HG02588 (cell line): ENCODE measurements at regions not wholly inside any gene's neighbourhood (a gene's known extent, or its start where the extent isn't known, plus 50 kb on each side); places are given as distances from the start of the nearest gene placed in this dataset.
"Not testable (repeated sequence)": the region's sequence is repeated elsewhere in the genome, so short reads cannot be mapped to it uniquely, and the experiment has no call there.

ENCODE experiments used
- ATAC-seq: cut with Tn5 transposase; IDR thresholded peaks from one replicate; pipeline ENCODE4 v1.9.1; 2021; ENCODE audit warnings: mild to moderate bottlenecking, moderate library complexity; ENCODE audit not compliant: unreplicated experiment

- no peak for ATAC-seq
These were observed 466.8 kb upstream of the ZEB2 start for GRCh38 chr2:144986691-144987090.

GRCh38 chr2:144984038-144984437, 464.1 kb upstream of the ZEB2 start:
- no peak for ATAC-seq

- no peak for ATAC-seq
These were observed 463.2 kb upstream of the ZEB2 start for GRCh38 chr2:144983107-144983506.

- ATAC-seq, result no peak
These were observed 462.6 kb upstream of the ZEB2 start for GRCh38 chr2:144982481-144982880.

- no peak for ATAC-seq
These were observed 456.0 kb upstream of the ZEB2 start for GRCh38 chr2:144975881-144976280.

- ATAC-seq, result no peak
These were observed 452.8 kb upstream of the ZEB2 start for GRCh38 chr2:144972676-144973075.

GRCh38 chr2:144971786-144972335, 451.9 kb upstream of the ZEB2 start:
- no peak for ATAC-seq

- ATAC-seq, result not testable (repeated sequence)
These were observed 450.5 kb upstream of the ZEB2 start for GRCh38 chr2:144970410-144970809.

- ATAC-seq, result not testable (repeated sequence)
These were observed 449.6 kb upstream of the ZEB2 start for GRCh38 chr2:144969564-144969963.

- no peak for ATAC-seq
These were observed 448.0 kb upstream of the ZEB2 start for GRCh38 chr2:144967961-144968360.

GRCh38 chr2:144965172-144965571, 445.3 kb upstream of the ZEB2 start:
- ATAC-seq, result no peak

GRCh38 chr2:144963031-144963430, 443.1 kb upstream of the ZEB2 start:
- ATAC-seq, result no peak

- ATAC-seq, result no peak
These were observed 439.5 kb upstream of the ZEB2 start for GRCh38 chr2:144959416-144959815.

GRCh38 chr2:144950899-144951560, 431.1 kb upstream of the ZEB2 start:
- no peak for ATAC-seq

- no peak for ATAC-seq
These were observed 428.4 kb upstream of the ZEB2 start for GRCh38 chr2:144948205-144948855.

- ATAC-seq, result no peak
These were observed 427.8 kb upstream of the ZEB2 start for GRCh38 chr2:144947709-144948037.

GRCh38 chr2:144946263-144946662, 426.3 kb upstream of the ZEB2 start:
- ATAC-seq, result no peak

- ATAC-seq, result no peak
These were observed 424.8 kb upstream of the ZEB2 start for GRCh38 chr2:144944546-144945220.

GRCh38 chr2:144943986-144944385, 424.1 kb upstream of the ZEB2 start:
- no peak for ATAC-seq

- ATAC-seq, result no peak
These were observed 423.5 kb upstream of the ZEB2 start for GRCh38 chr2:144943293-144943941.

GRCh38 chr2:144942516-144943256, 422.8 kb upstream of the ZEB2 start:
- ATAC-seq, result no peak
